DND-41 (cell line): ENCODE measurements at regions not wholly inside any gene's neighbourhood (a gene's known extent, or its start where the extent isn't known, plus 50 kb on each side); places are given as distances from the start of the nearest gene placed in this dataset.

Experiments used
- EZH2 ChIP-seq: IDR thresholded peaks from 3 replicates; pipeline ENCODE4 v1.6.1; 2012; ENCODE audit warnings: borderline replicate concordance, low read depth, mild to moderate bottlenecking, moderate library complexity, low read length, inconsistent platforms; ENCODE audit not compliant: severe bottlenecking
- TF ChIP-seq, protein P1 (sequence below): IDR thresholded peaks from 2 replicates; pipeline ENCODE4 v1.5.1; 2012; ENCODE audit warnings: borderline replicate concordance, low read length, moderate library complexity, mild to moderate bottlenecking; ENCODE audit not compliant: poor library complexity, severe bottlenecking; ENCODE audit errors: extremely low read depth

- TF ChIP-seq, protein P1, sequence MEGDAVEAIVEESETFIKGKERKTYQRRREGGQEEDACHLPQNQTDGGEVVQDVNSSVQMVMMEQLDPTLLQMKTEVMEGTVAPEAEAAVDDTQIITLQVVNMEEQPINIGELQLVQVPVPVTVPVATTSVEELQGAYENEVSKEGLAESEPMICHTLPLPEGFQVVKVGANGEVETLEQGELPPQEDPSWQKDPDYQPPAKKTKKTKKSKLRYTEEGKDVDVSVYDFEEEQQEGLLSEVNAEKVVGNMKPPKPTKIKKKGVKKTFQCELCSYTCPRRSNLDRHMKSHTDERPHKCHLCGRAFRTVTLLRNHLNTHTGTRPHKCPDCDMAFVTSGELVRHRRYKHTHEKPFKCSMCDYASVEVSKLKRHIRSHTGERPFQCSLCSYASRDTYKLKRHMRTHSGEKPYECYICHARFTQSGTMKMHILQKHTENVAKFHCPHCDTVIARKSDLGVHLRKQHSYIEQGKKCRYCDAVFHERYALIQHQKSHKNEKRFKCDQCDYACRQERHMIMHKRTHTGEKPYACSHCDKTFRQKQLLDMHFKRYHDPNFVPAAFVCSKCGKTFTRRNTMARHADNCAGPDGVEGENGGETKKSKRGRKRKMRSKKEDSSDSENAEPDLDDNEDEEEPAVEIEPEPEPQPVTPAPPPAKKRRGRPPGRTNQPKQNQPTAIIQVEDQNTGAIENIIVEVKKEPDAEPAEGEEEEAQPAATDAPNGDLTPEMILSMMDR: no peak
- TF ChIP-seq EZH2: no peak
These were observed 199.0 kb upstream of the SOX9 start for GRCh38 chr17:71921796-71922195.
